ENCODE measurements at regions not wholly inside any gene's neighbourhood (a gene's known extent, or its start where the extent isn't known, plus 50 kb on each side); places are given as distances from the start of the nearest gene placed in this dataset.
A peak's percentile ranks its signal among the peaks of the same experiment; 100 is the strongest.

GRCh38 chr20:48283470-48284110, 498.3 kb upstream of the SULF2 start (continued):
- TF ChIP-seq SMC3 (IDR thresholded peaks at IDR 0.05; ENCODE audit: low read length) (no peak), PRMT3 (CRISPR knock-in tag; IDR thresholded peaks at IDR 0.05; ENCODE audit: borderline replicate concordance, low read depth) (no peak), SKI (IDR thresholded peaks at IDR 0.05; ENCODE audit: partially characterized antibody) (no peak), TBL1XR1 (IDR thresholded peaks at IDR 0.05; ENCODE audit: borderline replicate concordance, low read length, partially characterized antibody) (no peak), NFRKB (IDR thresholded peaks at IDR 0.05) (no peak), ZNF333 (CRISPR knock-in tag; IDR thresholded peaks at IDR 0.05; ENCODE audit: borderline replicate concordance) (no peak), MXD3 (CRISPR knock-in tag; IDR thresholded peaks at IDR 0.05) (peak; percentile 72; the same call in 1 of the 2 replicates), ZBTB20 (CRISPR knock-in tag; IDR thresholded peaks at IDR 0.05; ENCODE audit: borderline replicate concordance, low read depth) (peak; percentile 70; the same call in 1 of the 2 replicates), KAT7 (CRISPR knock-in tag; IDR thresholded peaks at IDR 0.05; ENCODE audit: borderline replicate concordance) (no peak), REST (IDR thresholded peaks at IDR 0.05; ENCODE audit: borderline replicate concordance in 1 of 2, low read depth in 1 of 2, low read length in 2 of 2) (no peak), ARID3A (IDR thresholded peaks at IDR 0.05; ENCODE audit: low read depth, low read length) (no peak), NR2C2 (CRISPR knock-in tag; IDR thresholded peaks at IDR 0.05; ENCODE audit: borderline replicate concordance) (peak; percentile 74), TIGD3 (CRISPR knock-in tag; IDR thresholded peaks at IDR 0.05; ENCODE audit: borderline replicate concordance) (no peak), ZNF780A (CRISPR knock-in tag; IDR thresholded peaks at IDR 0.05) (peak; percentile 96), ZNF282 (IDR thresholded peaks at IDR 0.05; ENCODE audit: partially characterized antibody) (no peak), ZNF639 (CRISPR knock-in tag; conservative IDR thresholded peaks at IDR 0.05) (no peak), ELK4 (CRISPR knock-in tag; IDR thresholded peaks at IDR 0.05; ENCODE audit: borderline replicate concordance) (no peak), ZBTB3 (CRISPR knock-in tag; IDR thresholded peaks at IDR 0.05; ENCODE audit: borderline replicate concordance, low read depth) (no peak), ZNF251 (CRISPR knock-in tag; IDR thresholded peaks at IDR 0.05) (no peak)
